Right hindlimb (tissue), 1 donor: ENCODE measurements at regions not wholly inside any gene's neighbourhood (a gene's known extent, or its start where the extent isn't known, plus 50 kb on each side); places are given as distances from the start of the nearest gene placed in this dataset.

Experiments used
- DNase-seq: peaks from one replicate; pipeline ENCODE4 v3.0.0-alpha.2; 2018

- DNase-seq = peak; percentile 74
Measured at GRCh38 chr6:21887231-21888185, 294.0 kb downstream of the SOX4 start.

- no peak for DNase-seq
Measured at GRCh38 chr6:21891080-21891479, 297.5 kb downstream of the SOX4 start.

GRCh38 chr6:21893793-21894192 lies 300.2 kb downstream of the SOX4 start:
- no peak for DNase-seq

- no peak for DNase-seq
Measured at GRCh38 chr6:21895555-21895954, 302.0 kb downstream of the SOX4 start.

- DNase-seq = no peak
Measured at GRCh38 chr6:21898107-21898796, 304.7 kb downstream of the SOX4 start.

GRCh38 chr6:21899708-21900107 lies 306.2 kb downstream of the SOX4 start:
- no peak for DNase-seq

GRCh38 chr6:21900730-21901129 lies 307.2 kb downstream of the SOX4 start:
- no peak for DNase-seq

GRCh38 chr6:21902628-21903169 lies 309.1 kb downstream of the SOX4 start:
- no peak for DNase-seq

GRCh38 chr6:21905531-21905930 lies 312.0 kb downstream of the SOX4 start:
- DNase-seq = no peak

GRCh38 chr6:21906826-21907225 lies 313.3 kb downstream of the SOX4 start:
- no peak for DNase-seq

- no peak for DNase-seq
Measured at GRCh38 chr6:21907291-21907690, 313.7 kb downstream of the SOX4 start.

GRCh38 chr6:21908161-21908848 lies 314.8 kb downstream of the SOX4 start:
- no peak for DNase-seq

GRCh38 chr6:21909321-21909720 lies 315.8 kb downstream of the SOX4 start:
- DNase-seq = no peak

GRCh38 chr6:21911208-21911607 lies 317.7 kb downstream of the SOX4 start:
- no peak for DNase-seq

- DNase-seq = no peak
Measured at GRCh38 chr6:21912151-21912832, 318.7 kb downstream of the SOX4 start.

- peak; percentile 27 for DNase-seq
Measured at GRCh38 chr6:21914121-21914973, 320.8 kb downstream of the SOX4 start.

- DNase-seq = no peak
Measured at GRCh38 chr6:21915707-21916260, 322.2 kb downstream of the SOX4 start.

- DNase-seq = no peak
Measured at GRCh38 chr6:21918041-21918440, 324.5 kb downstream of the SOX4 start.

- no peak for DNase-seq
Measured at GRCh38 chr6:21918666-21919065, 325.1 kb downstream of the SOX4 start.

- DNase-seq = no peak
Measured at GRCh38 chr6:21922086-21922485, 328.5 kb downstream of the SOX4 start.

GRCh38 chr6:21924002-21924401 lies 330.5 kb downstream of the SOX4 start:
- DNase-seq = no peak
